Liver (tissue), 3 donors: ENCODE measurements at regions not wholly inside any gene's neighbourhood (a gene's known extent, or its start where the extent isn't known, plus 50 kb on each side); places are given as distances from the start of the nearest gene placed in this dataset.

Experiments used
- RXRA ChIP-seq, 2 donors: IDR thresholded peaks; 2 replicates each; pipeline ENCODE4 v1.6.1; 2017 to 2018; ENCODE audit warnings: antibody characterized with exemption in 2 of 2, mild to moderate bottlenecking in 1 of 2
- TF ChIP-seq, protein P1 (sequence below): fragments of 150-350 bp; IDR thresholded peaks from 2 replicates; pipeline ENCODE4 v1.5.1; 2017; ENCODE audit warnings: improper control_type of control experiment, low read depth, low read length; ENCODE audit not compliant: missing input control
- TF ChIP-seq, protein P2 (sequence below): IDR thresholded peaks from 2 replicates; pipeline ENCODE4 v1.6.1; 2016; ENCODE audit warnings: antibody characterized with exemption
- donor health status: healthy.
- donor health status: healthy.

DNA sequence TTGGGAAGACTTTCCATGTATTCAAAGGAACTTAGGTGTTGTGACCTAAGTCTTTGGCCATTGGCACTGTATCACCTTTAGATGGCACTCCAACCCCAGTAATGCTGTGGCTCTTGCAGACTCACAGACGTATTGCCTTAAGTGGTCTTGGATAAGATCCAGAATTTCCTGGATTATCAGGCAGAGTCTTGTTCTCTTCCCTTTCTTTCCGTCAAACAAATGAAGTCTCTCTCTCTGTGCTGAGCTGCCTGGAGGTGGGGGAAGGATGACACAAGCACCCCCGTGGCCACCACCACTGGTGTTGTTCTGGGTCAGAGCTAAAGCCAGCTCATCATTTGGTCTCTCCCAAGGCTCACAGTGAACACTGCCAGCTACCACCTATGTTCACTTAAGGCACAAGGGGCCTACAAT is 789.9 kb upstream of the KIF2B start:
- TF ChIP-seq, protein P1, sequence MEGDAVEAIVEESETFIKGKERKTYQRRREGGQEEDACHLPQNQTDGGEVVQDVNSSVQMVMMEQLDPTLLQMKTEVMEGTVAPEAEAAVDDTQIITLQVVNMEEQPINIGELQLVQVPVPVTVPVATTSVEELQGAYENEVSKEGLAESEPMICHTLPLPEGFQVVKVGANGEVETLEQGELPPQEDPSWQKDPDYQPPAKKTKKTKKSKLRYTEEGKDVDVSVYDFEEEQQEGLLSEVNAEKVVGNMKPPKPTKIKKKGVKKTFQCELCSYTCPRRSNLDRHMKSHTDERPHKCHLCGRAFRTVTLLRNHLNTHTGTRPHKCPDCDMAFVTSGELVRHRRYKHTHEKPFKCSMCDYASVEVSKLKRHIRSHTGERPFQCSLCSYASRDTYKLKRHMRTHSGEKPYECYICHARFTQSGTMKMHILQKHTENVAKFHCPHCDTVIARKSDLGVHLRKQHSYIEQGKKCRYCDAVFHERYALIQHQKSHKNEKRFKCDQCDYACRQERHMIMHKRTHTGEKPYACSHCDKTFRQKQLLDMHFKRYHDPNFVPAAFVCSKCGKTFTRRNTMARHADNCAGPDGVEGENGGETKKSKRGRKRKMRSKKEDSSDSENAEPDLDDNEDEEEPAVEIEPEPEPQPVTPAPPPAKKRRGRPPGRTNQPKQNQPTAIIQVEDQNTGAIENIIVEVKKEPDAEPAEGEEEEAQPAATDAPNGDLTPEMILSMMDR: peak; percentile 40
- TF ChIP-seq, protein P2, sequence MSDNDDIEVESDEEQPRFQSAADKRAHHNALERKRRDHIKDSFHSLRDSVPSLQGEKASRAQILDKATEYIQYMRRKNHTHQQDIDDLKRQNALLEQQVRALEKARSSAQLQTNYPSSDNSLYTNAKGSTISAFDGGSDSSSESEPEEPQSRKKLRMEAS: no peak
- TF ChIP-seq RXRA (IDR thresholded peaks at IDR 0.05): no peak
